ENCODE measurements at regions not wholly inside any gene's neighbourhood (a gene's known extent, or its start where the extent isn't known, plus 50 kb on each side); places are given as distances from the start of the nearest gene placed in this dataset.

- no peak overlapping the region for H3K9ac ChIP-seq
- no peak overlapping the region for H3K27ac ChIP-seq
- no peak overlapping the region for H3K4me3 ChIP-seq (IDR thresholded peaks at IDR 0.05; ENCODE audit: insufficient read depth, low read depth, low read length)
- no peak for TF ChIP-seq CTCF (conservative IDR thresholded peaks at IDR 0.05; ENCODE audit: low read depth, low read length)
- H3K36me3 ChIP-seq (ENCODE audit: insufficient read depth), result no peaks in the 10 kb centered on the region
- H3K4me2 ChIP-seq, result no peak overlapping the region
- no peaks in the 10 kb centered on the region for H3K79me2 ChIP-seq (ENCODE audit: insufficient read depth, low read depth)
- no peaks in the 10 kb centered on the region for H4K20me1 ChIP-seq (ENCODE audit: insufficient read depth)
- H2AFZ ChIP-seq (ENCODE audit: low read depth), result no peak overlapping the region
- H3K27me3 ChIP-seq (ENCODE audit: insufficient read depth, low read depth), result no peaks in the 10 kb centered on the region
- H3K4me1 ChIP-seq (ENCODE audit: low read depth, poor library complexity, severe bottlenecking), result no peaks in the 10 kb centered on the region
Measured at GRCh38 chr6:80550281-80550680, 443.8 kb downstream of the BCKDHB start.

GRCh38 chr6:80548532-80548931 is 442.1 kb downstream of the BCKDHB start:
- Histone ChIP-seq H3K36me3 (ENCODE audit: insufficient read depth) (no peaks in the 10 kb centered on the region), H3K4me2 (no peak overlapping the region), H3K4me1 (ENCODE audit: low read depth, poor library complexity, severe bottlenecking) (peaks cover 5% of the 10 kb centered on the region), H4K20me1 (ENCODE audit: insufficient read depth) (no peaks in the 10 kb centered on the region), H3K9ac (no peak overlapping the region), H3K27ac (no peak overlapping the region), H3K27me3 (ENCODE audit: insufficient read depth, low read depth) (no peaks in the 10 kb centered on the region), H2AFZ (ENCODE audit: low read depth) (no peak overlapping the region), H3K79me2 (ENCODE audit: insufficient read depth, low read depth) (no peaks in the 10 kb centered on the region), H3K4me3 (IDR thresholded peaks at IDR 0.05; ENCODE audit: insufficient read depth, low read depth, low read length) (no peak overlapping the region)
- no peak for TF ChIP-seq CTCF (conservative IDR thresholded peaks at IDR 0.05; ENCODE audit: low read depth, low read length)

- Histone ChIP-seq H2AFZ (ENCODE audit: low read depth) (no peak overlapping the region), H3K27me3 (ENCODE audit: insufficient read depth, low read depth) (no peaks in the 10 kb centered on the region), H4K20me1 (ENCODE audit: insufficient read depth) (no peaks in the 10 kb centered on the region), H3K4me1 (ENCODE audit: low read depth, poor library complexity, severe bottlenecking) (peaks cover 5% of the 10 kb centered on the region), H3K9ac (no peak overlapping the region), H3K4me3 (IDR thresholded peaks at IDR 0.05; ENCODE audit: insufficient read depth, low read depth, low read length) (no peak overlapping the region), H3K4me2 (no peak overlapping the region), H3K36me3 (ENCODE audit: insufficient read depth) (no peaks in the 10 kb centered on the region), H3K79me2 (ENCODE audit: insufficient read depth, low read depth) (no peaks in the 10 kb centered on the region), H3K27ac (no peak overlapping the region)
- no peak for TF ChIP-seq CTCF (conservative IDR thresholded peaks at IDR 0.05; ENCODE audit: low read depth, low read length)
Measured at GRCh38 chr6:80547827-80548226, 441.4 kb downstream of the BCKDHB start.

GRCh38 chr6:80544976-80545722 is 438.7 kb downstream of the BCKDHB start:
- Histone ChIP-seq H4K20me1 (ENCODE audit: insufficient read depth) (no peaks in the 10 kb centered on the region), H3K9ac (no peak overlapping the region), H3K79me2 (ENCODE audit: insufficient read depth, low read depth) (no peaks in the 10 kb centered on the region), H3K4me1 (ENCODE audit: low read depth, poor library complexity, severe bottlenecking) (peaks cover 5% of the 10 kb centered on the region), H2AFZ (ENCODE audit: low read depth) (no peak overlapping the region), H3K36me3 (ENCODE audit: insufficient read depth) (no peaks in the 10 kb centered on the region), H3K4me2 (no peak overlapping the region; the same call in 1 of the 2 replicates), H3K27me3 (ENCODE audit: insufficient read depth, low read depth) (no peaks in the 10 kb centered on the region), H3K4me3 (IDR thresholded peaks at IDR 0.05; ENCODE audit: insufficient read depth, low read depth, low read length) (no peak overlapping the region), H3K27ac (no peak overlapping the region)
- TF ChIP-seq CTCF (conservative IDR thresholded peaks at IDR 0.05; ENCODE audit: low read depth, low read length), result no peak
